SK-N-SH treated with all-trans-retinoic acid at 6 μM for 48 hours (cell line): ENCODE measurements at regions not wholly inside any gene's neighbourhood (a gene's known extent, or its start where the extent isn't known, plus 50 kb on each side); places are given as distances from the start of the nearest gene placed in this dataset.

Experiments
- ATAC-seq: fragments of 200-7000 bp; cut with Tn5 transposase; 3 replicates; pipeline ENCODE4 v1.9.1; 2020; ENCODE audit warnings: mild to moderate bottlenecking, moderate library complexity
- ARNTL ChIP-seq: fragments of 450-650 bp; formaldehyde crosslinking; IDR thresholded peaks from 2 replicates; pipeline ENCODE4 v1.5.0; 2020; ENCODE audit warnings: low read depth, mild to moderate bottlenecking, moderate library complexity, borderline replicate concordance
- BACH2 ChIP-seq: fragments of 250-450 bp; sonication (Bioruptor Pico); IDR thresholded peaks from 2 replicates; pipeline ENCODE4 v1.9.0; 2021; ENCODE audit warnings: mild to moderate bottlenecking, borderline replicate concordance
- CREB5 ChIP-seq: fragments of 250-450 bp; sonication (Bioruptor Pico); IDR thresholded peaks from 2 replicates; pipeline ENCODE4 v1.5.1; 2020; ENCODE audit warnings: low read depth, mild to moderate bottlenecking, moderate library complexity
- CSDC2 ChIP-seq: fragments of 250-450 bp; sonication (Bioruptor Pico); IDR thresholded peaks from 2 replicates; pipeline ENCODE4 v1.5.0; 2020; ENCODE audit warnings: mild to moderate bottlenecking, moderate library complexity
- CSRNP3 ChIP-seq: fragments of 250-450 bp; sonication (Bioruptor Pico); IDR thresholded peaks from 2 replicates; pipeline ENCODE4 v1.5.1; 2021; ENCODE audit warnings: mild to moderate bottlenecking, moderate library complexity
- ESRRG ChIP-seq: fragments of 250-450 bp; sonication (Bioruptor Pico); IDR thresholded peaks from 2 replicates; pipeline ENCODE4 v1.6.1; 2021; ENCODE audit warnings: mild to moderate bottlenecking
- ISL1 ChIP-seq: fragments of 250-450 bp; sonication (Bioruptor Pico); IDR thresholded peaks from 2 replicates; pipeline ENCODE4 v2.1.2; 2022; ENCODE audit warnings: mild to moderate bottlenecking, moderate library complexity
- OSR1 ChIP-seq: fragments of 250-450 bp; sonication (Bioruptor Pico); IDR thresholded peaks from 2 replicates; pipeline ENCODE4 v1.8.0; 2022; ENCODE audit warnings: moderate library complexity, mild to moderate bottlenecking, inconsistent platforms
- PATZ1 ChIP-seq: fragments of 250-450 bp; sonication (Bioruptor Pico); IDR thresholded peaks from 2 replicates; pipeline ENCODE4 v1.8.0; 2020; ENCODE audit warnings: mild to moderate bottlenecking, moderate library complexity, borderline replicate concordance
- PPARA ChIP-seq: fragments of 250-450 bp; sonication (Bioruptor Pico); IDR thresholded peaks from 2 replicates; pipeline ENCODE4 v1.5.0; 2020; ENCODE audit warnings: mild to moderate bottlenecking, borderline replicate concordance
- SNAI2 ChIP-seq: fragments of 250-450 bp; sonication (Bioruptor Pico); IDR thresholded peaks from 2 replicates; pipeline ENCODE4 v1.5.0; 2020; ENCODE audit warnings: mild to moderate bottlenecking, moderate library complexity
- TCF4 ChIP-seq: fragments of 250-450 bp; sonication (Bioruptor Pico); IDR thresholded peaks from 2 replicates; pipeline ENCODE4 v1.8.0; 2021; ENCODE audit warnings: mild to moderate bottlenecking, moderate library complexity, borderline replicate concordance
- TOX ChIP-seq: fragments of 250-450 bp; sonication (Bioruptor Pico); IDR thresholded peaks from 2 replicates; pipeline ENCODE4 v1.8.0; 2021; ENCODE audit warnings: mild to moderate bottlenecking, moderate library complexity, borderline replicate concordance
- TSHZ2 ChIP-seq: fragments of 250-450 bp; sonication (Bioruptor Pico); IDR thresholded peaks from 2 replicates; pipeline ENCODE4 v1.5.0; 2020; ENCODE audit warnings: mild to moderate bottlenecking, moderate library complexity
- ZC3H10 ChIP-seq: fragments of 250-450 bp; sonication (Bioruptor Pico); IDR thresholded peaks from 2 replicates; pipeline ENCODE4 v1.5.1; 2021; ENCODE audit warnings: mild to moderate bottlenecking, moderate library complexity
- ZFP3 ChIP-seq: fragments of 250-450 bp; sonication (Bioruptor Pico); IDR thresholded peaks from 2 replicates; pipeline ENCODE4 v1.5.0; 2020; ENCODE audit warnings: mild to moderate bottlenecking, moderate library complexity
- ZNF565 ChIP-seq: fragments of 450-650 bp; formaldehyde crosslinking; conservative IDR thresholded peaks from 2 replicates; pipeline ENCODE4 v1.5.0; 2020; ENCODE audit warnings: low read depth, mild to moderate bottlenecking, moderate library complexity
- ZNF8 ChIP-seq: fragments of 450-650 bp; formaldehyde crosslinking; IDR thresholded peaks from 2 replicates; pipeline ENCODE4 v1.5.0; 2020; ENCODE audit warnings: mild to moderate bottlenecking, moderate library complexity

- no peak for ATAC-seq
- TF ChIP-seq BACH2, result no peak
- no peak for TF ChIP-seq TCF4 (CRISPR knock-in tag)
- no peak for TF ChIP-seq ZC3H10
- TF ChIP-seq TSHZ2 (CRISPR knock-in tag), result no peak
- TF ChIP-seq CREB5 (CRISPR knock-in tag), result no peak
- no peak for TF ChIP-seq PPARA
- no peak for TF ChIP-seq ZFP3 (CRISPR knock-in tag)
- TF ChIP-seq ARNTL (CRISPR knock-in tag), result no peak
- no peak for TF ChIP-seq CSRNP3 (CRISPR knock-in tag)
- no peak for TF ChIP-seq TOX (CRISPR knock-in tag)
- no peak for TF ChIP-seq SNAI2 (CRISPR knock-in tag)
- TF ChIP-seq ISL1 (CRISPR knock-in tag), result no peak
- no peak for TF ChIP-seq ESRRG (CRISPR knock-in tag)
- no peak for TF ChIP-seq OSR1
These were observed 233.9 kb downstream of the ERMARD start for GRCh38 chr6:169985121-169986015.

GRCh38 chr6:169984181-169985120 is 233.0 kb downstream of the ERMARD start:
- TF ChIP-seq PATZ1 (no peak), ZC3H10 (no peak), ZNF8 (CRISPR knock-in tag) (no peak), CSDC2 (CRISPR knock-in tag) (no peak), PPARA (no peak), BACH2 (no peak)
- ATAC-seq, result no peak

GRCh38 chr6:169983651-169984050 is 232.2 kb downstream of the ERMARD start:
- ATAC-seq, result no peak
- TF ChIP-seq ARNTL (CRISPR knock-in tag), result no peak
- no peak for TF ChIP-seq OSR1

GRCh38 chr6:169982461-169983386 is 231.3 kb downstream of the ERMARD start:
- TF ChIP-seq ARNTL (CRISPR knock-in tag), result no peak
- no peak for TF ChIP-seq ZNF8 (CRISPR knock-in tag)
- TF ChIP-seq ZNF565 (CRISPR knock-in tag), result no peak
- no peak for TF ChIP-seq ISL1 (CRISPR knock-in tag)
- TF ChIP-seq CSRNP3 (CRISPR knock-in tag), result no peak
- ATAC-seq, result no peak
